ENCODE measurements at regions not wholly inside any gene's neighbourhood (a gene's known extent, or its start where the extent isn't known, plus 50 kb on each side); places are given as distances from the start of the nearest gene placed in this dataset.

GRCh38 chr16:8108991-8109509 is 481.3 kb downstream of the TMEM114 start:
- TF ChIP-seq CTCF (IDR thresholded peaks at IDR 0.05; ENCODE audit: borderline replicate concordance, insufficient read depth, low read depth, low read length), result no peak
- no peak overlapping the region for H3K4me3 ChIP-seq (ENCODE audit: low read depth, low read length)

DNA sequence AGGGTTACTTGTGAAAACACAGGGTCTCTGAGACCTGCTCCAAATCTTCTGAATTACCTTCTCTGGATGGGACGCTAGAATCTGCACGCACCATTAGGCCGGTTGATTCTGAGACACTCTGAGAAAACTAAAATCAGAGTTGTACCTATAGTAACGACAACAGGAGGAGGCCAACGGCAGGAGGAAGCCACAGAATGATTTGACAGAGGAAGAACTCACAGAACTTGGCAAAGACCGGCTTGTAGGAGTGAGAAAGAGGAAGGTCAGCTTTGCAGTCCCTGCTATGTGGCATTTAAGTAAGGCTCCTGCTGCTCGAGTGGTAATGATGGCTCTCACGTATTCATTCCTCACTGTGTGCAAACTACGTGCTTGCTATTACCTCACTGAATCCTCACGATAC is 483.0 kb downstream of the TMEM114 start:
- TF ChIP-seq CTCF (IDR thresholded peaks at IDR 0.05; ENCODE audit: borderline replicate concordance, insufficient read depth, low read depth, low read length), result no peak
- H3K4me3 ChIP-seq (ENCODE audit: low read depth, low read length), result no peak overlapping the region

DNA sequence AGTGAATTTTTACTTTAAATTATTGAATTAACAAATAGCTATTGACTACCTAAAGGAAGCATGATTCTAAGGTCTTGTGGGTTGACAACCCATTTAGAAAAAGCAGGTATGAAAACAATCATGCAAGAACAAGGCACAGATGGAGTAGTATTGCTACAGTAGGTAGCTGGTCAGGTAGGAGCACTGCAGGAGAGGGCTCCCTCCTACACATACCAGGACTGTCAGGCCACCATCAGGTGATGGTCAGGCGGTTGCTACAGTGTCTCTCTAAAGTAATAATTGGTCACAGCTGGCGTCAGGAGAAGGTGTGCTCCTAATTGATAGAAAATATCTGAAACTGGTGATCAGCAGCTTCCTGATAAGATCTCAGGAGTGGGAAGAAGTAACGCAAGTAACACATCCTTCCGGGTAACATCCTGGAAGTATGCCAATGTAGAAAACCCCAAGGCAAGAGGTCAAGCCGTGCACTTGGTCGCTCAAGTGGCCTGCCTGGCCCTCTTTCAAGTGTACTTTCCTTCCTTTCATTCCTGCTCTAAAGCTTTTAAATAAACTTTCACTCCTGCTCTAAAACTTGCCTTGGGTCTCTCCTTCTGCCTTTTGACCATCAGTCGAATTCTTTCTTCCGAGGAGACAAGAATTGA is 486.5 kb downstream of the TMEM114 start:
- no peak for TF ChIP-seq CTCF (IDR thresholded peaks at IDR 0.05; ENCODE audit: borderline replicate concordance, insufficient read depth, low read depth, low read length)

DNA sequence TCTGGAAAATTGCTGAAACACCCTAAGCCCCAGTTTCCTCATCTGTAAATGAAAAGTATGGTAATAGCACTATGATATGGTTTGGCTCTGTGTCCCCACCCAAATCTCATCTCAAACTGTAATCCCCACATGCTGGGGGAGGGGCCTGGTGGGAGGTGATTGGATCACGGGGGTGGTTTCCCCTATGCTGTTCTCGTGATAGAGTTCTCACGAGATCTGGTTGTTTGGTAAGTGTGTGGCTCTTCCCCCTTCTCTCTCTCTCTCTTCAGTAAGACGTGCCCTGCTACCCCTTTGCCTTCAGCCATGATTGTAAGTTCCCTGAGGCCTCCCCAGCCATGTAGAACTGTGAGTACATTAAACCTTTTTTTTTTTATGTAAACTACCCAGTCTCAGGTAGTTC is 490.7 kb downstream of the TMEM114 start:
- H3K4me3 ChIP-seq (ENCODE audit: low read depth, low read length), result no peak overlapping the region
- no peak for TF ChIP-seq CTCF (IDR thresholded peaks at IDR 0.05; ENCODE audit: borderline replicate concordance, insufficient read depth, low read depth, low read length)

More for the DNA sequence above, 486.5 kb downstream of the TMEM114 start:
- H3K4me3 ChIP-seq (ENCODE audit: low read depth, low read length), result no peak overlapping the region

- no peak for TF ChIP-seq CTCF (IDR thresholded peaks at IDR 0.05; ENCODE audit: borderline replicate concordance, insufficient read depth, low read depth, low read length)
- H3K4me3 ChIP-seq (ENCODE audit: low read depth, low read length), result no peak overlapping the region
Observed at GRCh38 chr16:8098947-8099512, 491.3 kb downstream of the TMEM114 start.

- TF ChIP-seq CTCF (IDR thresholded peaks at IDR 0.05; ENCODE audit: borderline replicate concordance, insufficient read depth, low read depth, low read length), result no peak
- no peak overlapping the region for H3K4me3 ChIP-seq (ENCODE audit: low read depth, low read length)
Observed at GRCh38 chr16:8096211-8096610, 494.1 kb downstream of the TMEM114 start.

GRCh38 chr16:8094696-8095095 is 495.6 kb downstream of the TMEM114 start:
- TF ChIP-seq CTCF (IDR thresholded peaks at IDR 0.05; ENCODE audit: borderline replicate concordance, insufficient read depth, low read depth, low read length), result no peak
- H3K4me3 ChIP-seq (ENCODE audit: low read depth, low read length), result no peak overlapping the region
